ENCODE measurements at regions not wholly inside any gene's neighbourhood (a gene's known extent, or its start where the extent isn't known, plus 50 kb on each side); places are given as distances from the start of the nearest gene placed in this dataset.

DNA sequence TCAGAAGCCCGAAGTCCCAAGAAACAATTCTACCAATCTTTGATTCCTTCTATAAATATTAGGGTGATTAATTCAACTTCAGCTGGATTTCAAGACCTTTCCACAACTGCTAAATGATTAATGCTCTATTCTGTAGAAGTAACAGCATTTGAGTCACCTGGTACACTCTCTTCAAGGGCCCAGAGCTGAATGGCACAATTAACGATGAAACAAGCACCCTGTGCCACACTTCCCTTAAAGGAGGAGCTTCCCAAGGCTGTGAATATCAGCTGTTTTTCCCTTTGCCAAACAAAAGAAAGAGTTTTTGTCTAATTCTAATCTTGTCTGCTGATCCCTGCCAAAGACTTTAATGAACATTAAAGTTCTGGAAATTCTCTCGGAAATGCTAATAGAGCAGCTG lies 56.0 kb downstream of the BOD1L2 start:
- no peak for DNase-seq

DNA sequence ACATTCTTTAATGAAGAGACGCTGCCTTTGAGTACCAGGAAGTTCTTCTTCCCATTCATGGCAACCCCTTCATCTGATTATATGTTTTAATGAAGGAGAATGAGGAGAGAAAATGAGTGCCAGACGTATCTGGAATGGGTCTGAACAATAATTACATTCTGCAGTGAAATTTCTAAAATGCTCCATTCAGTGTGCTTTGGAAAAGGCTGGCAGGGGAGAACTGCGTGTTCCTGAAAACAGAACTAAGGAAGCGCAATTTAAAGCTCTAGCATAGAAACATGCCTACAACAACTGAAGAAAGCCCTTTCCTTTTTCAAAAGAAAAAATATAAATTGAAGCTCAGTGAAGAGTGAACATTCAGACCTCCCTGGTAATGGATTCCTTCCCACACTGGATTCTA lies 58.8 kb downstream of the BOD1L2 start:
- DNase-seq, result no peak

DNA sequence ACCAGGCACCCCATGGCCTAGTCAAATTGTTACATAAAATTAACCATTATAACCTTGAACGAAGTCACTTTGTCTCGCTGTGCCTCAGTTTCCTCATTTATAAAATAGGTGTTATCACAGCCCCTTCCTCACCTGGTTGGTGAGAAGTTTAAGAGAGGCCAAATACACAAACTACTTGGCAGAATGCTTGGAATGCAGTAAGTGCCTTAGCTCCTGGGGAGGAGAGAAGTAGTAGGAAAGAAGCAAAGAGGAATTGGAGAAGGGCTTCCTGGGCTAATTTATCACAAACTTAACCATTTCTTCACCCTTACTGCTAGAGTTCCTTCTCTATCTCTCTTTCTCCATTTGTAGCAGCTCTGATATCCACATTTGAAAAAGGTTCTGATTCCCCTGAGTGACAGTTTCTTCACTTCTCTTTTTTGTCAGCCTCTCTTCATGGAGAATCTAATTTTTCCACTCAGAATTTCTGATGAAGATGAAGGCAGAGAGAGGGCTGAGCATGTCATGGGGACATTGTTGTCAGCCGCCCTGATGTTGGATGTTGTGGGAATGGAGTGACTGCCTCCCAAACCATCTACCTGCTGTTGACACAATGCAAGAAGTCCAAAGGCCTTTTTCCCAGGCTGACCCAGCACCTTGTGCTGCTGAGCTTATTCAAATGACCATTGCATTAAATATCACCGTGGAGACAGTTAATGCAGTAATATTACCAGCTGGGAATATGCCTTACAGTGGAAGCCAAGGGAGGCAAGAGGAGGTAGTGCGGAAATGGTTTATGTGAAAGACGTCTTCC lies 60.4 kb downstream of the BOD1L2 start:
- no peak for DNase-seq

DNA sequence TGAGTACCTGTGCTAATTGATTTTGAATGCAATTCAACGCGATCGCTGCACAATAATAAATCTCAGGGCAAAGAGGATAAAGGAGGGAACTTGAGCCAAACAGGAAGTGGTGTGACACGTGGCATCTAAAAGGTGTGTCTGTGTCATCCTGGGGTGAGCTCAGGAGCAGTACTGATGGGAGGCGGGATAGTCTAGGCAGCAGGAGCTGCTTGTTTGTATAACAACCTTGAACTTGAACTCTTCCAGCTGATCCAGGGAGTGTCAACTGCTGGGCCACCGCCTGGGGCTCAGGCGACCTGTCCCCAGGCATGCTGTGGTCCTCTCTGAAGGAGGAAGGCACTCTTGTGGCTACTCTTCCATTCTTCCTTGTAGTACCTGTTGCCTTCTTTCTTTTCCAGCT lies 61.2 kb downstream of the BOD1L2 start:
- no peak for DNase-seq

DNA sequence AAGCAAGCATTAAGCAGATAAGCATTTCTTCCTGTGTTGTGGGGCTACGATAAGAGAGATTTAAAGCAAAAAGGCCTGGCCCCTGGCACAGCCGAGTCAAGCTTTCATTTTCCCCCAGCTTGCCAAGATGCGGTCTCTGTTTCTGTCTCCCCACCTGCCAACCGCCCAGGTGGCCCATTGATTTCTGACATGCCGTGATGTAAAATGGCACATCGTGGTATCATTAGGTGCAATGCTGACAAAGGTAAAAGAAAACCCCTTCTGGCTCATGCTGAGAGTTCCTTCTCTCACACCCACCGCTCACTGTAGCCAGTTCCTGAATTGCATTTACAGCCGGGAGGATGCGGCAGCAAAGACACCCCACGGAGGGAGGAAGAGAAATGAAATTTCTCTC lies 62.8 kb downstream of the BOD1L2 start:
- DNase-seq, result no peak

DNA sequence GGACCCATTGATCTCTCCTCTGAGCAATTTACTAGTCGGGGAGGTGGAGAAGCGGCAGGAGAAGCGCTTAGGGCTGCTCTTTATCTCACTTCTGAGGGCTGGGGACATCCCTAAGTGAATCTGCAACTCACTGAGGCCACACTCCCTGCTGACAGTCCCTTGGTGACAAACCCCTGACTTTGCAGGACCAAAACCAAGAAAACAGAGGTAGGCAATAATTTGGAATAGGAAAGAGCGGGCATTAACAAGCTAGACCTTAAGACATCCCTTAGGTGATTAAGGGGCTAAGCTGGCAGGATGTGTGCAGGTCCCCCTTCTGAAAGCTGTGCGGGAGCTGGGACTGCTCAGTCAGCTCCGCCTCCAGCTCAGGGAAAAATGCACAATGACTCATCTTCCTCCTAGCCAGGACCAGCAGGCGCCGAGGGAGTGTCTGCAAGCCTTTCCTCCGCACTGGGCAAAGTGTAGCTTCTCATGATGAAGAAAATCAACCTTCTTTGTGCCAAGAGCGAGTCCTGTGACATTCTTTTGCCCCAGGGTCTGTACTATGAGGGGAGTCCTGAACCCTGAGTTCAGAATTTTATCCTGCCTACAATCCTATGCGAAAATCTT lies 63.3 kb downstream of the BOD1L2 start:
- peak; percentile 16 for DNase-seq

DNA sequence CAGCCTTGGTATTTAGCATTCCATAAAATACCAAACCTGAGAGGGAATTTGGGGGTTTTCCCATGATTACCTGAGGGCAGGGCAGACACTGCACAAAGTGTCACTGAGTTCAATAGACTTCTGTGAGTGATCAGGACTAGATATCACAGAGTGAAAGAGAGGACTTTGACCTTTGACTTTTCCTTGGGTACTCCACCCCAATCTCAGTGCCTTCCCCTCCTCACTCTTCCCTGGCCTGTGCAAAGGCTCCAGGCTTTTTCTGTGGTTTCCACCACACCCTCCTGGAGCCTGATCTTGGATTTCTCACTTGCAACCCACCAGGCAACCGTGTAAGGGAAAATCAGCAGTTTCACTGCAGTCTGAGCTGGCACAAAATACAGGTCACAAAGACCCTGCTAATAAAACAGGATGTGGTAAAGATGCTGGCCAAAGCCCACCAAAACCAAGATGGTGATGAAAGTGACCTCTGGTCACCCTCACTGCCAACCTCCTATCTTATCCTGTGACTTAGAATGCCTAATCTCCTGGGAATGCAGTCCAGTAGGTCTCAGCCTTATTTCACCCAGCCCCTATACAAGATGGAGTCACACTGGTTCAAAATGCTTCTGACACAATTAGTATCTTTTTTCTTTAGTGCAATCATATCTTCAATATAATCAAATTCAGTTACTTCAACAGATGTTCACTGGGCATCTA lies 64.0 kb downstream of the BOD1L2 start:
- no peak for DNase-seq

DNA sequence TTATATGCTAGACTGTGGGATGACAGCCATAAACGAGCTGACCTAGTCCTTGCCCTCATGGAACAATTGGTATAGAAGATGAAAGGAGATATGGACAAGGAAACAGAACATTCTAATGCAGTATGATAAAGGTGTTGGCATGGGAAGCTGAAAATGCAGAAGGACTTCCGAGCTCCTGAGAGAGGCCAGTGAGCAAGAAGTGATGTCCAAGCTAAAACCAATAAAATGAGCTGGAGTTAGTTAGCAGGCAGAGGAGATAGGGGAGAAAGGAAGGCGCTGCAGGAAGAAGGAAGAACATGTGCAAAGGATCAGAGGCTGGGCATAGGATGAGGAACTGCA lies 64.5 kb downstream of the BOD1L2 start:
- no peak for DNase-seq

DNA sequence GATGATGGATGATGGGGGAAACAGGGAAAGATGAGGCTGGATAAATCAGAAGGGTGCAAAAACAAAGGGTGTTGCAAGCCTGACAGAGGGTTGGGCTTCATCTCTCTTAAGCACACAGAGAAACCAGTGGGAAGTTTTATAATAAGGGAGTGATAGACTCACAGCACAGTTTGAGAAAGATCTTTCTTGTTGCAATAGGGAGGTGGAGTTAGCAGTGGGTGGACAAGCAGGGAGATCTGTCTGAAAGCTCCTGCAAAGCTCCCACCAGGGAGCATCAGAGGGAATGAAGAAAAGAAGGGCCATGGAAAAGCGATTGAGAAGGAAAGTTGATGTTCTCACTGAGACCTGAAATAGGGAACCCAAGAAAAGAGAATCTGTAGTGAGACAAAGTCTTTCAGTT lies 64.9 kb downstream of the BOD1L2 start:
- DNase-seq, result no peak

DNA sequence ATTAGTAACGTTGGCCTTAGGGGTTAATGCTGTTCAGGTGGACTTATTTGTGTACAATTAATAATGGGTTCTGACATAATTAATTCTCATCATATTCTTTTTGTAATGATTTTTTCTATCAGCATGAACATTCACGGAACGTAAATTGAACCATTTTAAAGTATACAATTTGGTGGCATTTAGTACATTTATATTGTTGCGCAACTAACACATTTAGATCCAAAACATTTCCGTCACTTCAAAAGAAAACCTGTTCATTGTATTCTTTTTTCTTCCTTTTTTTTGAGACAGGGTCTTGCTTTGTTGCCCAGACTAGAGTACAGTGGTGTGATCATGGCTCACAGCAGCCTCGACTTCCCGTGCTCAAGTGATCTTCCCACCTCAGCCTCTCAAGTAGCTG lies 65.8 kb downstream of the BOD1L2 start:
- DNase-seq, result no peak

DNA sequence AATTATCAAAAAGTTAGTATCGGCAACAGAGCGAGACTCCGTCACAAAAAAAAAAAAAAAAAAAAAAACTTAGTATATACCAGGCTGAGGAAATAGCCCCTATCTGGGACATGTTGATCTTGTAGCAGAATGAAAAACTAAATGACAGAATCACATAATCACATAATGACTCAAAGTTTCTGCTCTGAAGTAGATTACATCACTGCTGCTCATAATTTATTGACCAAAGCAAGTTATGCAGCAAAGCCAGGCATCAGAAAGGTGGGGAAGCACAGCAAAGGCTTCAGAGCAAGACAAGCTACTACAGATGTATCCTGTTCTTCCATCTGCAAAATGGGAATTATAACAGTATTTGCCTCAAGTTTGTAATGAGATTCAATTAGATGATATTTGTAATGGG lies 68.1 kb downstream of the BOD1L2 start:
- no peak for DNase-seq

DNA sequence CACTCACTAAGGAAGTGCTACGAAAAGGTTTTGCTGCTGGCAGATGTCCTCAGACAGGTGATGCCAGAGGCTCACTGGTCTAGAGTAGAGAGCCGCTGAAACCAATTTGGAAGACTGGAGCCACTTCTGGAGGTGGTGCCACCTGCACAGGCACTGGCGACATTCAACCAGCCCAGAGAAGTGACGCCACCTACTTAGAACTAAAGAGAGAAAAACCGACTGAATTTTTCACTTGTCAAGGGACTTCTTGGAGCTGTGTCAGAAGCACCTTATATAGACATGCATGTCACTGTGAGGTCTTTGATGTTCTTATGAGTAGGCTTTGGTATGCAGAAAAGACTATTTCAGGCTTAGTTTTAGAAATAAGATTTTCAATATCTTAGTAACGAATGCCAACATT lies 71.4 kb downstream of the BOD1L2 start:
- DNase-seq, result no peak

DNA sequence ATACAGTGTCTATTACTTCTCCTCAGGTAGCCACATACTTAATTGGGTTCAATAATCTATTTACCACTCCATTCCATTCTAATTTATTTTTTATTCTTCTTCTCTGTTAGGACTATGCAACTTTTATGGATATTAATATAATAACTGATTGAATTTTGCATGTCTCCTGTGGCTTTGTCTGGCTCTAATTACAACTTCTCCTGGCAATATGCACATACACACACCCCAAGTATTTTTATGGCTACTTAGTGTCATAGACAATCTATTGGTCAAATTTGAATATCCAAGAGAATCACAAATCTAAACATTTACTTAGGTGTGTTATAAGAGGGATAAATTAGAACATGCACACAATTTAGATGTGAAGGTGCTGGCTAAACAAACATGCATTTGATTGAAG lies 73.1 kb downstream of the BOD1L2 start:
- no peak for DNase-seq

DNA sequence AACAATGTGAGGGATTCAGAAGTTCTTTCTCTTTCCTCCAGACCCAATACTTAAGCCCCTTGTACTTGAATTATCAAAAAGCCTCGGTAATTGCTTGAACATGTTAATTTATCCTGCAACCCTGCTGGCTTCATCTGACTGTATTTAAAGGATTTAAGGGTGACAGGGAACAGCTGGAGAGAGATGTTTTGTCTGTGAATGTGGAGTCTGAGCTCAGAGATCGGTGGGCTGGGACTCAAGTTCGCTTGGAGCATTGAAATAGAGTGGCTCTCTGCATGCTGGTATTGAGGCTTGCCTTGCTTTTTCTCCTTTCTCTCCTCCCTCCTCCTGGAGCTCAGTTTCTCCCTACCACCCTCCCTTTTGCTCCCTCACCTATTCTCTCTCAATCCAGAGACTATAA lies 73.6 kb downstream of the BOD1L2 start:
- peak; percentile 48 for DNase-seq

DNA sequence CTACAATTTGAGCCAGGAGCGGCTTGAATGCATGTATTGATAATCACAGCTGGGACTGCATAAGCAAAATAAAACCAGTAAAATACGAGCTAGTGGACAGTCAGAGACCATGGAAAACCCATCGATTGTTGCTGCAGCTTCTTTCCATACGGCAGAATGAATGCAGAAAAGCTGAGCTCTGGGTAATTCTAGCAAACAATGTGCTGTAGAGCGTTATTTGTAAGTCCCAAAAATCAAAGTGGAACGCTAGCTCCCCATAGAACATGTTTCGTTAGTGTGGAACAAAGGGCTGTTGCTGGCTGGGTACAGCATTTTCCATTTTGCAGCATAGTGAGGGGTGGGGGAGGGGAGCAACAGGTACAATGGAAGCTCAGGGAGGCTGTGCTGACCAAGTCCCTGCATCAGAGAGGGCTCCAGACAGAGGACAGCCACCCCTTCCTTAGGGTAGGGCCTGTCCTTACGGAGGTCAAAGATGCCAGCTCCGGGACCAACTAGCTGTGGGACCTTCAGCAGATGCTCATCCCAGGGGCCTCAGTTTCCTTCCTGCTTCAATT lies 74.1 kb downstream of the BOD1L2 start:
- DNase-seq, result no peak

DNA sequence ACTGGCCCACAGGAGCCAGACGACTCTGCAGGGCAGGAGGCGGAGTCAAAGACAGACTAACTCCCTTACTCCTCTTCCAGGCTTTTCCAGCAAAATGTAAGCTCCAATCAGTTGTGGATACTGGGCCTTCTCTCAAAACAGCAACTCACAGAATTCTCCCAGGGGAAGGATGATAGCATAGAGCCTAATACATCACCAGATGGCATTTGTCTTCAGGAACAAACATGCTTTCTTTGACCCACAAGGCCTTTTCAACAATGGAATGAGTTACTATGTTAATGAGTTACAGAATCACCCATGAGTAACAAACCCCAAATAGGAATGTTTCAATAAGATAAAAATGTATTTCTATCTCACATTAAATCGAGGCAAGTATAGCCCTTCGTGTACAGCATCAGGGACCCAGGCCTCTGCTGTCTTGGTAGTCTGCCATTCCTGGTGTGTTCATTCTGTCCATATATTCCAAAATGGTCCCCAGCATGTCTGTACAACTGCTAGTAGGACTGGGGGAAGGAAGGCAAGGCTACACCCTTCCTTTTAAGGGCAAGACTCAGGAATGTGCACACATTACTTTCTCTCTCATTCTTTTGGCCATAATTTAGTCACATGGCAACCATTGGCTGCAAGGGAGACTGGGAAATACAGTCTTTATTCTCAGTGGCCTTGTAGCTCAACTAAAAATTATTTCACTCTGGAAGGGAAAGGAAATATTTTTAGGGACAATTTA lies 76.4 kb downstream of the BOD1L2 start:
- DNase-seq, result no peak

DNA sequence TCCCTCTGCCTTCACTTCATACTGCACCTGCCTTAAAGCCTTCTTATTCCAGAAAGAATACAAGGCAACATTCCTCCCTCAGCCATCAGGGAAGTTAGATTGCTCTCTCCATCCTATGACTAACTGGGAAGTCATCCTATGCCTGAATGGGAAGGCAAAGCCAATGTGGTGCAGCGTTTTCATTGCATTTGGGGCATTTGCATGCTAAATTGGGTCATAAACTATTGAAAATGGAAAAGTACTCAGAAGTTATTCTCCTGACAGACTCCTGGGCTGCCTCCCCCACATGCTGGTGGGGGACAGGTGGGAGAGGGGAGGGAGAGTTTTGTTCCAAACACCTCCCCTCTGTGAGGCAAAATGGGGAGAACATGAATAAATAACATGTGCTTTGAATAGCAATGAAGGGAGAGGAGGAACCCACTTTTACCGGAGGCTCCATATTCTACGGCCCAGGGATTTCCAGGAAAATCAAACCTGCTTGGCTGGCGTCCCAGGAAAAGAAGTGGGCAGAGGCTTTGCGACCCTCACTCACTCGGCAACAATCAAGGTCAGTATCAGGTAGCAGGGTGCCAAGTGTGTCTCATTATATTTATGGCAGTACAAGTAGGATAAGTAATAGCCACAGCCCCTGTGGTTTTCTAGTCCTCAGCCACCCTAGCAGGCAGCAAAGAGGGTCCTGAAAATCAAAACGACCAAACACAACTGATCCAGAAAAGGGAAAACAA lies 84.1 kb downstream of the BOD1L2 start:
- DNase-seq, result no peak

DNA sequence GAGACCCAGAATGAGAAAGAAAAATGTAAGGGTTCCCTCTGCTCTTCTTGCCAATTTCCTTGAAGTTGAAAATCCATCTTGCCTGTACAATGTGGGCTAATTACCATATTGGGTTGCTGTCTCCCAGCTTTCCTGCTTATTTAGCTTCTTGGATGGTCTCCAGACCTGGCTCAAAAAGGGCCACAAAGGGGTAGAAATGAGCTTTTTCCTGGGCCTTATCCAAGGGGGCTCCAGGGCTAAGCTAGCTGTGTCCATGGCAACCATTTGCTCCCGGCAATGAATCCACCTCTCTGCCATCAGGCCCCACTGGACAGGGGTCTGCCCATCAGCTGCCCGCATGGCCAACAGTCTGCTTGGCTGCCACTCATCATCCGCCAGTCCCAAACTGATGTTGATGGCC lies 85.0 kb downstream of the BOD1L2 start:
- DNase-seq, result peak; percentile 13

DNA sequence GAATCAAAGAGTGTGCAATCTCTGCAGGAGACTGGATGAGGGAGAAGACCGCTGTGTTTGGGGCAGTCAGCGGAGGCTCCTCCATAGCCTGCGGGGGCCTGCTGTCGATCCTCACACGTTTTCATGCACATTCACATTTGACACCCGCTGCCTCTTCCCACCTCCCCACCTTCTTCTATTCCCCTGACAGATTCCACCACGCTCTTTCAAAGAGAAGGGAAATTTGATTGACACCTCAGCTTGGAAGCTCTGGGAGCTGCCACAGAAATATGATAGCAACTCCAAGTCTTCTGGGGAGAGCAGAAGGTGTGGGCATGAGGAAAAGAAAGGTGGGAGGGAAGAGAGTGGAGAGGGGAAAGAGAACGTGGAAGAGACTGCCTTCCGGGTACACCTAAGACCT lies 87.5 kb downstream of the BOD1L2 start:
- no peak for DNase-seq

DNA sequence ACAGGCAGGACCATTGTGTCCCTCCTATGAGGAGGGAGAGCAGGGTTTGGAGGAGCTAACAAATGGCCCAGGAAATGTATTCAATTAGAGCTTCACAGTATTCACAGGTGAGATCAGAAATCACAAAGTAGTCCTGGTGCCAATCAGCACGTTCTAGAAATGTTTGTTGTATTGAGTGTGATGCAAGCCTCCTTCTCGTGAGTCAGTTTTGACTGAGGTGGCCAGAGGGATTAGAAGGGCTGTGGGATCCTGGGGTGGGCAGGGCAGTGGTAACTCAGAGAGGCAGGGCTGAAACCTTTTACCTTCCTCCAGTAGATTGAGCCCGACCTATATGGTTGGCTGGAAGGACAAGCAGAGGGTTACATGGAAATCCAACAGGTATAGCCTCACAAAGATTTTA lies 95.0 kb downstream of the BOD1L2 start:
- DNase-seq, result no peak

DNA sequence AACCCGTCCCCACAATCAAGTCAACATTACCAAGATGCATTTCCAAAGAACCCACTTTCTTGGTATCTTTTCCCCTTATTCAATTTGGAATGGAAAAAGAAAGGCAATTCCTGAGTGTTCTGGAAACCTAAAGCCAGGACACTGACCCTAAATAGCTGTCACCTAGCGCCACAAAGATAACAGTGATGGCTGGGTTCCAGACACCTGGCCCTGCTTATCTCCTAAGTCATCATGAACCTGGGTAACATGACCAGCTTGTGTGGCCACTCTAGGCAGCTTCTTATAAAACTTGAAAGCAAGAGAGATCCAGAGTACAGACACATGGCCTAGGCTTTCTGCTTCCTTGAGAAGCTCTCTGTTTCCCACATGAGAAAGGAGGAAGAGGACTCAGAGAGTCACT lies 95.4 kb downstream of the BOD1L2 start:
- DNase-seq, result peak; percentile 12

DNA sequence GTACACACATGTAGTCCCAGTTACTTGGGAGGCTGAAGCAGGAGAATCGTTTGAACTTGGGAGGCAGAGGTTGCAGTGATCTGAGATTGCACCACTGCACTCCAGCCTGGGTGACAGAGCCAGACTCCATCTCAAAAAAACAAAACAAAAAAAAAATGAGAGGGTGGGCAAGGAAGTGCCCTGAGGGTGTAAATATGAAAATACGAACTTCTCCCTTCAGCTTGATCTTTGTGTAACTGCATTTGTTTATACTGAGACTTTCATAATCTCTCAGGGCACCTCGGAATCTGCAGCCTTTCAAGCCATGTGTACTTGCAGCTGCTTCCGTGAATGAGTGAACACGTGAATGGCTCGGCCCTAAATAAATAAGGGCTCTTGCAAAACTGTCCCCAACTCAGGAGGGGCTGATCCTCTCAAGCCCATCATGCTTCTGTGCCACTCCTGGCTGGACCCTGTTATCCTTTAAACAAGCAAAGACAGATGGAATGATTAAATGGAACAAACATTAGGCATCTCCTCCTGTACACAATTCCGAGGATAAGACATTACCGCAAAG lies 96.8 kb downstream of the BOD1L2 start:
- no peak for DNase-seq
